Right lobe of liver (tissue), 4 donors: ENCODE measurements at regions not wholly inside any gene's neighbourhood (a gene's known extent, or its start where the extent isn't known, plus 50 kb on each side); places are given as distances from the start of the nearest gene placed in this dataset.

ENCODE experiments used
- POLR2A ChIP-seq: fragments of 450-650 bp; IDR thresholded peaks from one replicate; pipeline ENCODE4 v1.6.1; 2017; ENCODE audit warnings: antibody characterized with exemption, mild to moderate bottlenecking
- TF ChIP-seq, protein P1 (sequence below), 4 donors: fragments of 200-600 bp in 3 of 4; fragments of 450-650 bp in 1 of 4; IDR thresholded peaks; one replicate each; pipeline versions ENCODE4 v1.5.1 to v1.8.0; 2016 to 2022; ENCODE audit warnings: antibody characterized with exemption in 4 of 4, mild to moderate bottlenecking in 2 of 4
- donor health status: DM: no; HTN: no; CAD: no.
- donor health status: DM: no; HTN: no; CAD: no.
- donor health status: DM: no; HTN: yes; CAD: no.

- TF ChIP-seq, protein P1, sequence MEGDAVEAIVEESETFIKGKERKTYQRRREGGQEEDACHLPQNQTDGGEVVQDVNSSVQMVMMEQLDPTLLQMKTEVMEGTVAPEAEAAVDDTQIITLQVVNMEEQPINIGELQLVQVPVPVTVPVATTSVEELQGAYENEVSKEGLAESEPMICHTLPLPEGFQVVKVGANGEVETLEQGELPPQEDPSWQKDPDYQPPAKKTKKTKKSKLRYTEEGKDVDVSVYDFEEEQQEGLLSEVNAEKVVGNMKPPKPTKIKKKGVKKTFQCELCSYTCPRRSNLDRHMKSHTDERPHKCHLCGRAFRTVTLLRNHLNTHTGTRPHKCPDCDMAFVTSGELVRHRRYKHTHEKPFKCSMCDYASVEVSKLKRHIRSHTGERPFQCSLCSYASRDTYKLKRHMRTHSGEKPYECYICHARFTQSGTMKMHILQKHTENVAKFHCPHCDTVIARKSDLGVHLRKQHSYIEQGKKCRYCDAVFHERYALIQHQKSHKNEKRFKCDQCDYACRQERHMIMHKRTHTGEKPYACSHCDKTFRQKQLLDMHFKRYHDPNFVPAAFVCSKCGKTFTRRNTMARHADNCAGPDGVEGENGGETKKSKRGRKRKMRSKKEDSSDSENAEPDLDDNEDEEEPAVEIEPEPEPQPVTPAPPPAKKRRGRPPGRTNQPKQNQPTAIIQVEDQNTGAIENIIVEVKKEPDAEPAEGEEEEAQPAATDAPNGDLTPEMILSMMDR (IDR thresholded peaks at IDR 0.05): no peak
- no peak for TF ChIP-seq POLR2A
These were observed 97.2 kb upstream of the C3orf80 start for GRCh38 chr3:160128056-160128455.
